ENCODE measurements at regions not wholly inside any gene's neighbourhood (a gene's known extent, or its start where the extent isn't known, plus 50 kb on each side); places are given as distances from the start of the nearest gene placed in this dataset.

- TF ChIP-seq, protein P1, sequence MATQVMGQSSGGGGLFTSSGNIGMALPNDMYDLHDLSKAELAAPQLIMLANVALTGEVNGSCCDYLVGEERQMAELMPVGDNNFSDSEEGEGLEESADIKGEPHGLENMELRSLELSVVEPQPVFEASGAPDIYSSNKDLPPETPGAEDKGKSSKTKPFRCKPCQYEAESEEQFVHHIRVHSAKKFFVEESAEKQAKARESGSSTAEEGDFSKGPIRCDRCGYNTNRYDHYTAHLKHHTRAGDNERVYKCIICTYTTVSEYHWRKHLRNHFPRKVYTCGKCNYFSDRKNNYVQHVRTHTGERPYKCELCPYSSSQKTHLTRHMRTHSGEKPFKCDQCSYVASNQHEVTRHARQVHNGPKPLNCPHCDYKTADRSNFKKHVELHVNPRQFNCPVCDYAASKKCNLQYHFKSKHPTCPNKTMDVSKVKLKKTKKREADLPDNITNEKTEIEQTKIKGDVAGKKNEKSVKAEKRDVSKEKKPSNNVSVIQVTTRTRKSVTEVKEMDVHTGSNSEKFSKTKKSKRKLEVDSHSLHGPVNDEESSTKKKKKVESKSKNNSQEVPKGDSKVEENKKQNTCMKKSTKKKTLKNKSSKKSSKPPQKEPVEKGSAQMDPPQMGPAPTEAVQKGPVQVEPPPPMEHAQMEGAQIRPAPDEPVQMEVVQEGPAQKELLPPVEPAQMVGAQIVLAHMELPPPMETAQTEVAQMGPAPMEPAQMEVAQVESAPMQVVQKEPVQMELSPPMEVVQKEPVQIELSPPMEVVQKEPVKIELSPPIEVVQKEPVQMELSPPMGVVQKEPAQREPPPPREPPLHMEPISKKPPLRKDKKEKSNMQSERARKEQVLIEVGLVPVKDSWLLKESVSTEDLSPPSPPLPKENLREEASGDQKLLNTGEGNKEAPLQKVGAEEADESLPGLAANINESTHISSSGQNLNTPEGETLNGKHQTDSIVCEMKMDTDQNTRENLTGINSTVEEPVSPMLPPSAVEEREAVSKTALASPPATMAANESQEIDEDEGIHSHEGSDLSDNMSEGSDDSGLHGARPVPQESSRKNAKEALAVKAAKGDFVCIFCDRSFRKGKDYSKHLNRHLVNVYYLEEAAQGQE (IDR thresholded peaks at IDR 0.05; ENCODE audit: low read depth, low read length), result no peak
- no peak for TF ChIP-seq NR2F1 (conservative IDR thresholded peaks at IDR 0.05)
- TF ChIP-seq FOS (IDR thresholded peaks at IDR 0.05; ENCODE audit: borderline replicate concordance, extremely low read depth, insufficient read length), result no peak
- no peak for TF ChIP-seq ESRRA (IDR thresholded peaks at IDR 0.05; ENCODE audit: low read length)
Measured at GRCh38 chr10:29959586-29959985, 99.8 kb downstream of the JCAD start (continued).

DNA sequence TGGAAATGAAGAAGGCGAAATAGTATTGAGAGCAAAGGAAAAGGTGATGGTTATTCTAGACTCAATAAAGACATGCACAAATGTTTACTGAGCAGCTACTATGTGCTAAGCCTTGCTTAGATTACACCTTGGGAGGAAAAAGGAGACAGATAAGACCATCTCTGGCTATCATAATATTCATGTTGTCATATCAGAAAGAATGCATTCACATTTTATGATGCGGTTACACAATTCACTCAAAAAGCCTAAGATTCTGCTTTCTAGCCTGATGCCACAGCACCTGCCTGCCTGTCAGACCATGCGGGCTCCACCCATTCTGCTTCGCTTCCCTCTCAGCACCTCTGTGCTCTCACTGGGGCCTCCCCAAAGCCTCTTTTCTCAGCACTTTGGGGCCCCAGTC, 100.9 kb downstream of the JCAD start:
- FAIRE-seq, result no peak
- WGBS (ENCODE audit: insufficient coverage, insufficient replicate concordance, low lambda C conversion rate, missing lambda C conversion rate), result 71% methylated on average over 4 of the region's 4 CpGs
- SMC1A ChIA-PET (ENCODE audit: uncharacterized antibody, unreplicated experiment), result no interaction called here
- Histone ChIP-seq H2AFZ (ENCODE audit: control insufficient read depth, low read depth, low read length) (no peak overlapping the region), H3K4me3 (no peak overlapping the region), H3K9ac (ENCODE audit: control insufficient read depth, insufficient read depth, low read length) (no peak overlapping the region), H3K36me3 (ENCODE audit: control insufficient read depth in 2 of 2, insufficient read depth in 2 of 2, low read length in 1 of 2) (no peaks in the 10 kb centered on the region), H3K4me1 (ENCODE audit: control insufficient read depth, insufficient read depth, low read length) (no peaks in the 10 kb centered on the region), H3K4me2 (ENCODE audit: control insufficient read depth, insufficient read depth) (no peak overlapping the region), H3K9me3 (replicated peaks; ENCODE audit: control insufficient read depth, insufficient read depth, low read length) (no peaks in the 10 kb centered on the region), H3K79me2 (ENCODE audit: control insufficient read depth, insufficient read depth, low read length) (no peaks in the 10 kb centered on the region), H3K27ac (ENCODE audit: control insufficient read depth, insufficient read depth) (no peak overlapping the region), H4K20me1 (ENCODE audit: control insufficient read depth, insufficient read depth) (no peaks in the 10 kb centered on the region), H3K27me3 (replicated peaks in 1 of 2; ENCODE audit: control insufficient read depth in 2 of 2, insufficient read depth in 2 of 2, low read length in 1 of 2) (peaks cover 0 to 4% of the 10 kb centered on the region in 2 experiments; a peak in 2 of 4 replicates)
- BruUV-seq (replicated peaks), result no TSS peak
- POLR2A ChIA-PET, result no interaction called here
- intact Hi-C loops (cut with micrococcal nuclease; ENCODE audit: unreplicated experiment) (no loop called here), in situ Hi-C loops (cut with MboI) (no loop called here)
- DNase-seq (ENCODE audit: low read depth, low spot score), result no peak
- TF ChIP-seq, protein P2, sequence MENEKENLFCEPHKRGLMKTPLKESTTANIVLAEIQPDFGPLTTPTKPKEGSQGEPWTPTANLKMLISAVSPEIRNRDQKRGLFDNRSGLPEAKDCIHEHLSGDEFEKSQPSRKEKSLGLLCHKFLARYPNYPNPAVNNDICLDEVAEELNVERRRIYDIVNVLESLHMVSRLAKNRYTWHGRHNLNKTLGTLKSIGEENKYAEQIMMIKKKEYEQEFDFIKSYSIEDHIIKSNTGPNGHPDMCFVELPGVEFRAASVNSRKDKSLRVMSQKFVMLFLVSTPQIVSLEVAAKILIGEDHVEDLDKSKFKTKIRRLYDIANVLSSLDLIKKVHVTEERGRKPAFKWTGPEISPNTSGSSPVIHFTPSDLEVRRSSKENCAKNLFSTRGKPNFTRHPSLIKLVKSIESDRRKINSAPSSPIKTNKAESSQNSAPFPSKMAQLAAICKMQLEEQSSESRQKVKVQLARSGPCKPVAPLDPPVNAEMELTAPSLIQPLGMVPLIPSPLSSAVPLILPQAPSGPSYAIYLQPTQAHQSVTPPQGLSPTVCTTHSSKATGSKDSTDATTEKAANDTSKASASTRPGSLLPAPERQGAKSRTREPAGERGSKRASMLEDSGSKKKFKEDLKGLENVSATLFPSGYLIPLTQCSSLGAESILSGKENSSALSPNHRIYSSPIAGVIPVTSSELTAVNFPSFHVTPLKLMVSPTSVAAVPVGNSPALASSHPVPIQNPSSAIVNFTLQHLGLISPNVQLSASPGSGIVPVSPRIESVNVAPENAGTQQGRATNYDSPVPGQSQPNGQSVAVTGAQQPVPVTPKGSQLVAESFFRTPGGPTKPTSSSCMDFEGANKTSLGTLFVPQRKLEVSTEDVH (IDR thresholded peaks at IDR 0.05; ENCODE audit: low read depth, partially characterized antibody), result no peak
- TF ChIP-seq WRNIP1 (IDR thresholded peaks at IDR 0.05; ENCODE audit: borderline replicate concordance, low read depth, low read length) (no peak), RB1 (IDR thresholded peaks at IDR 0.05; ENCODE audit: borderline replicate concordance) (no peak), ZNF217 (IDR thresholded peaks at IDR 0.05) (no peak), HCFC1 (IDR thresholded peaks at IDR 0.05; ENCODE audit: low read length) (no peak), CREM (IDR thresholded peaks at IDR 0.05; ENCODE audit: low read depth) (no peak), RCOR1 (conservative IDR thresholded peaks at IDR 0.05; ENCODE audit: low read depth, low read length) (no peak), USF2 (IDR thresholded peaks at IDR 0.05; ENCODE audit: borderline replicate concordance, low read depth, low read length) (no peak), ELK1 (IDR thresholded peaks at IDR 0.05; ENCODE audit: low read depth, low read length) (no peak)
- TF ChIP-seq, protein P3, sequence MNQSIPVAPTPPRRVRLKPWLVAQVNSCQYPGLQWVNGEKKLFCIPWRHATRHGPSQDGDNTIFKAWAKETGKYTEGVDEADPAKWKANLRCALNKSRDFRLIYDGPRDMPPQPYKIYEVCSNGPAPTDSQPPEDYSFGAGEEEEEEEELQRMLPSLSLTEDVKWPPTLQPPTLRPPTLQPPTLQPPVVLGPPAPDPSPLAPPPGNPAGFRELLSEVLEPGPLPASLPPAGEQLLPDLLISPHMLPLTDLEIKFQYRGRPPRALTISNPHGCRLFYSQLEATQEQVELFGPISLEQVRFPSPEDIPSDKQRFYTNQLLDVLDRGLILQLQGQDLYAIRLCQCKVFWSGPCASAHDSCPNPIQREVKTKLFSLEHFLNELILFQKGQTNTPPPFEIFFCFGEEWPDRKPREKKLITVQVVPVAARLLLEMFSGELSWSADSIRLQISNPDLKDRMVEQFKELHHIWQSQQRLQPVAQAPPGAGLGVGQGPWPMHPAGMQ (IDR thresholded peaks at IDR 0.05; ENCODE audit: borderline replicate concordance), result no peak
- CTCF ChIA-PET, result no interaction called here
- ATAC-seq, result no peak
- RAD21 ChIA-PET (ENCODE audit: unreplicated experiment), result no interaction called here
